Pancreas (tissue), 10 donors: ENCODE measurements at regions not wholly inside any gene's neighbourhood (a gene's known extent, or its start where the extent isn't known, plus 50 kb on each side); places are given as distances from the start of the nearest gene placed in this dataset.

Experiments
- ATAC-seq, 4 donors: fragments of 200-7000 bp; cut with Tn5 transposase; one replicate each; pipeline versions ENCODE4 v1.8.0 to v1.9.1; 2020; ENCODE audit warnings: mild to moderate bottlenecking in 4 of 4, moderate library complexity in 4 of 4
- DNase-seq, 6 donors: peaks; one replicate each; pipeline ENCODE4 v3.0.0-alpha.2; 2020
- FAIRE-seq: peaks from 2 replicates; lab custom pipeline; 2012; peaks lifted over from hg19 to GRCh38; lab: Jason Lieb, UNC
- H3K27ac ChIP-seq, 4 donors: fragments of 200-600 bp; sonication (generic); 1 replicate in 3 of 4; 2 replicates in 1 of 4; pipeline versions ENCODE4 v1.5.0 to v1.8.0; 2020
- H3K27me3 ChIP-seq, 4 donors: fragments of 200-600 bp; one replicate each; pipeline ENCODE4 v1.8.0; 2021
- H3K36me3 ChIP-seq, 3 donors: fragments of 200-600 bp; sonication (generic) in 1 of 3; one replicate each; pipeline versions ENCODE4 v1.5.0 to v1.8.0; 2020 to 2021
- H3K4me1 ChIP-seq, 3 donors: fragments of 200-600 bp; one replicate each; pipeline ENCODE4 v1.8.0; 2021
- H3K4me3 ChIP-seq, 4 donors: fragments of 200-600 bp; sonication (generic) in 2 of 4; one replicate each; pipeline versions ENCODE4 v1.5.0 to v1.8.0; 2020 to 2021
- H3K9me3 ChIP-seq, 4 donors: fragments of 200-600 bp; one replicate each; pipeline ENCODE4 v1.8.0; 2021
- CTCF ChIP-seq, 4 donors: fragments of 200-600 bp; sonication (generic) in 3 of 4; IDR thresholded peaks; one replicate each; pipeline versions ENCODE4 v1.5.0 to v1.8.0; 2021; ENCODE audit warnings: antibody characterized with exemption in 4 of 4
- WGBS, 2 donors: extraction: QIAGEN DNeasy Blood & Tissue Kit; methylation state at CpG; one replicate each; pipeline ENCODE4 v1.1.7; 2013; 5-methylcytosine and 5-hydroxymethylcytosine counted together
- intact Hi-C, 3 donors: fragments of 100-400 bp; cut with DNase I; formaldehyde crosslinking; loops; one replicate each; pipeline versions ENCODE4 v1.11.1 to v1.14.2; 2022
- donor health status: healthy with polysubstance abuse.
- donor health status: DM: no; HTN: no; CAD: no; lungs with moderate emphysema.
- donor health status: DM: no; HTN: no; CAD: no.
- donor health status: control.
- donor health status: control.
- donor health status: Bipolar disorder and iron deficiency.
- donor health status: DM: yes; HTN: yes; CAD: no.
- donor health status: DM: no; HTN: no; CAD: no.
- donor health status: DM: no; HTN: no; CAD: no.
- donor health status: DM: yes; HTN: yes; CAD: no.

DNA sequence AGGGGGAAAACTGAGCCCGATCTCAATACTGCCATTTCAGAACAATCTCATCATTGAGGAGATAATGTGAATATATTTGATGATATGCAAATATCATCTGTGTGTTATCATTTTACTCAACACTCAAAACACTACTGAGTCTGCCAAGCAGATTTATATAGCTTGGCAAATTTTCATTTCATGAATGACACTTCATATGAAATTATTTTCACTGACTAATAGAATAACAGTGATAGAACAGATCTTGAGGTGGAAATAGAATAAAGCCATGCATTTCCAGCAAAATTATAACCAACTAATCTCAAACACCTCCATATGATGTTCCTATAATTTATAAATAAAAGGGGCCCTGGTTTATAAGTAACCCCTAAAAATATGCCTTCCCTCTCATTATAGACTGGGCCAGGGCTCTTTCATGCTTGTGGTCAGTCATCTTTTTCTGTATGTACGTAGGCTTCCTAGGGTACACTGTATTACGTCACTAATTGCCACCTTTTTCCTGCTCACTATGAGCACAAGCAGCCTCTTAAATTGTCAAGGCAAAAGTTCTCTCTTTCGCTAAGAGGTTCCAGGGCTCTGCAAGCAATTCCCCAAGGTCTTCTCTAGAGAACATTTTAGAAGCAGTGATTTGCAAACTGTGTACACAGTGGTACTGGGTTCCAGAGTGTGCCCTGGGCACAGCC is 197.1 kb upstream of the FOXN3 start:
- H3K36me3 ChIP-seq = no peaks in the 10 kb centered on the region
- FAIRE-seq (no peak), DNase-seq (no peak), ATAC-seq (no peak)
- H3K27ac ChIP-seq = no peak overlapping the region
- no peak for TF ChIP-seq CTCF (IDR thresholded peaks at IDR 0.05)
- intact Hi-C loops = no loop called here
- no peak overlapping the region for H3K4me3 ChIP-seq
- peaks cover 0 to 22% (median 6%) of the 10 kb centered on the region in 3 donors for H3K4me1 ChIP-seq
- WGBS, 2 donors = 76 to 77% methylated on average over 4 of the region's 4 CpGs
- no peaks in the 10 kb centered on the region for H3K9me3 ChIP-seq
- H3K27me3 ChIP-seq = no peaks in the 10 kb centered on the region

DNA sequence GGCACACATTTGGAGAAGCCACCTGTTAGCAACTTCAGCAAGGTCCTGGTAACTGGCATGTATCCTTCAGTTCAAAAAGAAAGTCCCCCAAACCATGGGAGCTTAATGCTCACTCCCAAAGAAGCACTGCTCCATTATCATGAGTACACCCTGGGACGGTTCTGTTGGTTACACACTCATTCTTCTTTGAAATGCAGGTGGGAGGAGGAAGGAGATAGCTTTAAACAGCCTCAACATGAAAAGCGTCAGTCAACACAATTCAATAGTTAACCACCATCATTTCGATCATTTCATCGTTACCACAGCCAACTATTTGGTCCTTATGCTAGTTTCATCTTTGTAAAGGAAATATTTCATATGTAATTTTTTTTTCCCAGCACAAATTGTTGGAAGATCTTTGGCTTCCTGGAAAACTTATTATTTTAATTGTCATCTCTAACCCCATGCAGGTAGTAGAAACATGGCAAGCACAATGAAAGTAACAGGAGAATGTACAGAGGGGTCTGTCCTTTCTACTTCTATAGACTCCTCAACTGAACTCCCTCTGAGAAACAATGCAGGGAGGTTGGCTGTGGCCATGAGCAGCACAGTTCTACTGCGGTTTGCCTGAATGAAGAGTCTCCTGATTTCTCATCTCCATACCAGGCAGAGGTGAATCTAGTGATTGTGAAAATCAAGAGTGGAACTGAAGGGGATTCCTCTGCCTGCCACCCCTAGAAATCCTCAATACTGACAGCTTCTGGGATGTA is 196.4 kb upstream of the FOXN3 start:
- DNase-seq (no peak), ATAC-seq (no peak), FAIRE-seq (no peak)
- WGBS, 2 donors = 77 to 83% methylated on average over 5 of the region's 5 CpGs
- intact Hi-C loops = no loop called here
- Histone ChIP-seq H3K4me1 (peaks cover 0 to 22% (median 6%) of the 10 kb centered on the region in 3 donors), H3K36me3 (no peaks in the 10 kb centered on the region), H3K27me3 (no peaks in the 10 kb centered on the region), H3K4me3 (no peak overlapping the region), H3K9me3 (no peaks in the 10 kb centered on the region), H3K27ac (no peak overlapping the region)
- no peak for TF ChIP-seq CTCF (IDR thresholded peaks at IDR 0.05)

DNA sequence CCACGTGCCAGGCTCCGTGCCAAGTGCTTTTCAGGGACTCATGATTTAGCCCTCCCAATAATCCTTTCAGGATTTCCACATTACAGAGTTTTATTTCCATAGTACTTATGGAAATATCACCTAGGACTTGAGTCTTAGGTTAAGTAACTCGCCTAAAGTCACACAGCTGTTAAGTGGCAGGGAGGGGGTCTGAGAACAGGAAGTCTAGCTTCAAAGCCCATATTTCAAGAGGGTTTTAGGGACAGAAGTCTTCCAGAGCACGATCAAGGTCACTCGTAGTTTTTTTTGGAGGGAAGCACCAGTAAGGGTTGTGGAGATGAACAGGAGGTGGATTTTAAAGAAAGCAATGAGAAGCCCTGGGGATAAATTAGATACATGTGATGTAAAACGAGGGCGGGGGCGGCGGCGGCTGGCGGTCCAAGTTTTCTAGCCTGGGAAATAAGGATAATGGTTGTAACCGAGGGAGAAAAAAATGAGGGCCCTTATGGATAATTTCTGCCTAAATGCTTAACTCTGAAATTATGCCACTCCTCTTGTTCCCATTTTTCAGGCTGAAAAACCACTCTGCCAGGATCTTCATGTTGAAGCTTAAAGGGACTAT is 192.6 kb upstream of the FOXN3 start:
- H3K36me3 ChIP-seq = no peaks in the 10 kb centered on the region
- no peaks in the 10 kb centered on the region for H3K9me3 ChIP-seq
- H3K4me1 ChIP-seq = peaks cover 0 to 2% (median 0%) of the 10 kb centered on the region in 3 donors
- FAIRE-seq = no peak
- ATAC-seq = no peak
- DNase-seq = no peak
- H3K4me3 ChIP-seq = no peak overlapping the region
- intact Hi-C loops = no loop called here
- 91% methylated on average over 12 of the region's 12 CpGs for WGBS, 2 donors
- no peak for TF ChIP-seq CTCF (IDR thresholded peaks at IDR 0.05)
- H3K27me3 ChIP-seq = no peaks in the 10 kb centered on the region
- H3K27ac ChIP-seq = no peak overlapping the region

- H3K4me1 ChIP-seq = no peaks in the 10 kb centered on the region
- 93% methylated on average over 6 of the region's 6 CpGs for WGBS, 2 donors
- H3K27ac ChIP-seq = no peak overlapping the region
- FAIRE-seq = no peak
- H3K27me3 ChIP-seq = no peaks in the 10 kb centered on the region
- intact Hi-C loops = no loop called here
- no peak overlapping the region for H3K4me3 ChIP-seq
- no peaks in the 10 kb centered on the region for H3K9me3 ChIP-seq
- TF ChIP-seq CTCF (IDR thresholded peaks at IDR 0.05) = no peak
- no peak for DNase-seq
- no peaks in the 10 kb centered on the region for H3K36me3 ChIP-seq
- ATAC-seq = no peak
These were observed 190.4 kb upstream of the FOXN3 start for GRCh38 chr14:89607453-89607852.
